Neural progenitor cell (in vitro differentiated cells): ENCODE measurements at regions not wholly inside any gene's neighbourhood (a gene's known extent, or its start where the extent isn't known, plus 50 kb on each side); places are given as distances from the start of the nearest gene placed in this dataset.

Source experiments
- EZH2 ChIP-seq: fragments of 200-600 bp; sonication (generic); IDR thresholded peaks from 2 replicates; pipeline ENCODE4 v1.6.1; 2017; ENCODE audit warnings: antibody characterized with exemption, mild to moderate bottlenecking, moderate library complexity
- TF ChIP-seq, protein P1 (sequence below): fragments of 200-600 bp; sonication (generic); IDR thresholded peaks from 2 replicates; pipeline ENCODE4 v1.5.1; 2017; ENCODE audit warnings: antibody characterized with exemption, mild to moderate bottlenecking

DNA sequence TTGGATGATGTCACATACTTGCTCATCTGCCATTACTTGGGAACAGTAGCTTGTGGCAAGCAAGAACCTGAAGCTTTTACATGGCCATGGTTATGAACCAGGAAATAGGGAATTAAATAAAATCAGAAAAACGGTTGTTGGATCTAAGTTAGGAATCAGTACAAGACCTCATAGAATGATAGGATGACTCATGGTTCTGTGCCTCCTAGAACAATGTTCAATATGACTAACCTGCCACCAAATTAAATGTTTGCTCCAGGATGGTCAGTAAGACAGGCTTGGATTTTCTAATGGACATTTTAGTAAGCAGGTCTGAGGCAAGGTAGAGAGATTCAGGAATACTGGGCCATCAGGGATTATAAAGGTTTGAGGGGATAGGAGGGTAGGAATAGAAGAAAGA lies 218.9 kb downstream of the PLOD2 start:
- TF ChIP-seq, protein P1, sequence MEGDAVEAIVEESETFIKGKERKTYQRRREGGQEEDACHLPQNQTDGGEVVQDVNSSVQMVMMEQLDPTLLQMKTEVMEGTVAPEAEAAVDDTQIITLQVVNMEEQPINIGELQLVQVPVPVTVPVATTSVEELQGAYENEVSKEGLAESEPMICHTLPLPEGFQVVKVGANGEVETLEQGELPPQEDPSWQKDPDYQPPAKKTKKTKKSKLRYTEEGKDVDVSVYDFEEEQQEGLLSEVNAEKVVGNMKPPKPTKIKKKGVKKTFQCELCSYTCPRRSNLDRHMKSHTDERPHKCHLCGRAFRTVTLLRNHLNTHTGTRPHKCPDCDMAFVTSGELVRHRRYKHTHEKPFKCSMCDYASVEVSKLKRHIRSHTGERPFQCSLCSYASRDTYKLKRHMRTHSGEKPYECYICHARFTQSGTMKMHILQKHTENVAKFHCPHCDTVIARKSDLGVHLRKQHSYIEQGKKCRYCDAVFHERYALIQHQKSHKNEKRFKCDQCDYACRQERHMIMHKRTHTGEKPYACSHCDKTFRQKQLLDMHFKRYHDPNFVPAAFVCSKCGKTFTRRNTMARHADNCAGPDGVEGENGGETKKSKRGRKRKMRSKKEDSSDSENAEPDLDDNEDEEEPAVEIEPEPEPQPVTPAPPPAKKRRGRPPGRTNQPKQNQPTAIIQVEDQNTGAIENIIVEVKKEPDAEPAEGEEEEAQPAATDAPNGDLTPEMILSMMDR: no peak
- TF ChIP-seq EZH2: no peak
